HG02973 (cell line): ENCODE measurements at regions not wholly inside any gene's neighbourhood (a gene's known extent, or its start where the extent isn't known, plus 50 kb on each side); places are given as distances from the start of the nearest gene placed in this dataset.
"Not testable (repeated sequence)": the region's sequence is repeated elsewhere in the genome, so short reads cannot be mapped to it uniquely, and the experiment has no call there.

Experiments
- ATAC-seq: cut with Tn5 transposase; IDR thresholded peaks from one replicate; pipeline ENCODE4 v1.9.1; 2021; ENCODE audit warnings: moderate library complexity; ENCODE audit not compliant: unreplicated experiment

- no peak for ATAC-seq
These were observed 491.1 kb upstream of the TSHZ3 start for GRCh38 chr19:31840371-31840770.

- ATAC-seq, result no peak
These were observed 492.5 kb upstream of the TSHZ3 start for GRCh38 chr19:31841755-31842154.

GRCh38 chr19:31863122-31863521 is 482.3 kb upstream of the ZNF507 start:
- ATAC-seq, result no peak

GRCh38 chr19:31874313-31874712 is 471.1 kb upstream of the ZNF507 start:
- ATAC-seq, result no peak

- ATAC-seq, result no peak
These were observed 469.8 kb upstream of the ZNF507 start for GRCh38 chr19:31875591-31875990.

- no peak for ATAC-seq
These were observed 465.1 kb upstream of the ZNF507 start for GRCh38 chr19:31880283-31880682.

- no peak for ATAC-seq
These were observed 463.4 kb upstream of the ZNF507 start for GRCh38 chr19:31881988-31882387.

GRCh38 chr19:31882709-31883108 is 462.7 kb upstream of the ZNF507 start:
- no peak for ATAC-seq

GRCh38 chr19:31883296-31883990 is 462.0 kb upstream of the ZNF507 start:
- ATAC-seq, result no peak

GRCh38 chr19:31885280-31885853 is 460.0 kb upstream of the ZNF507 start:
- no peak for ATAC-seq

- ATAC-seq, result no peak
These were observed 455.2 kb upstream of the ZNF507 start for GRCh38 chr19:31890230-31890629.

GRCh38 chr19:31892060-31892459 is 453.4 kb upstream of the ZNF507 start:
- no peak for ATAC-seq

GRCh38 chr19:31893491-31893890 is 451.9 kb upstream of the ZNF507 start:
- not testable (repeated sequence) for ATAC-seq

GRCh38 chr19:31894451-31894850 is 451.0 kb upstream of the ZNF507 start:
- no peak for ATAC-seq

GRCh38 chr19:31897292-31897691 is 448.1 kb upstream of the ZNF507 start:
- no peak for ATAC-seq

GRCh38 chr19:31900991-31901390 is 444.4 kb upstream of the ZNF507 start:
- ATAC-seq, result no peak

GRCh38 chr19:31902821-31903220 is 442.6 kb upstream of the ZNF507 start:
- no peak for ATAC-seq

GRCh38 chr19:31903979-31904378 is 441.4 kb upstream of the ZNF507 start:
- no peak for ATAC-seq

- ATAC-seq, result no peak
These were observed 439.1 kb upstream of the ZNF507 start for GRCh38 chr19:31906111-31906871.

GRCh38 chr19:31907661-31908060 is 437.7 kb upstream of the ZNF507 start:
- ATAC-seq, result no peak

GRCh38 chr19:31908080-31908479 is 437.3 kb upstream of the ZNF507 start:
- ATAC-seq, result no peak
